HUDEP-2 (cell line): ENCODE measurements at regions not wholly inside any gene's neighbourhood (a gene's known extent, or its start where the extent isn't known, plus 50 kb on each side); places are given as distances from the start of the nearest gene placed in this dataset.

Experiments used
- DNase-seq, 76 experiments: peaks; one replicate each; lab custom pipeline; 2025; ENCODE audit not compliant: unreplicated experiment in 76 of 76; lab: John Stamatoyannopoulos, UW

GRCh38 chr2:2877427-2877826 lies 500.2 kb downstream of the EIPR1 start:
- DNase-seq, result no peak

GRCh38 chr2:2876331-2877221 lies 501.0 kb downstream of the EIPR1 start:
- no peak for DNase-seq

GRCh38 chr2:2875831-2876230 lies 501.8 kb downstream of the EIPR1 start:
- no peak for DNase-seq

GRCh38 chr2:2875296-2875695 lies 502.3 kb downstream of the EIPR1 start:
- DNase-seq, result no peak

GRCh38 chr2:2874805-2875204 lies 502.8 kb downstream of the EIPR1 start:
- DNase-seq, result no peak

- no peak for DNase-seq
These were observed 503.3 kb downstream of the EIPR1 start for GRCh38 chr2:2874341-2874740.

- no peak for DNase-seq
These were observed 504.2 kb downstream of the EIPR1 start for GRCh38 chr2:2873450-2873811.

- DNase-seq, result no peak
These were observed 504.7 kb downstream of the EIPR1 start for GRCh38 chr2:2872713-2873449.

GRCh38 chr2:2872309-2872617 lies 505.4 kb downstream of the EIPR1 start:
- DNase-seq, result no peak

GRCh38 chr2:2871480-2872308 lies 505.9 kb downstream of the EIPR1 start:
- DNase-seq, result no peak

GRCh38 chr2:2870106-2870505 lies 507.5 kb downstream of the EIPR1 start:
- no peak for DNase-seq

- no peak for DNase-seq
These were observed 508.1 kb downstream of the EIPR1 start for GRCh38 chr2:2869553-2869952.

GRCh38 chr2:2868085-2868484 lies 509.5 kb downstream of the EIPR1 start:
- DNase-seq, result no peak

GRCh38 chr2:2867397-2867979 lies 510.1 kb downstream of the EIPR1 start:
- no peak for DNase-seq

GRCh38 chr2:2866459-2866858 lies 511.2 kb downstream of the EIPR1 start:
- DNase-seq, result no peak

GRCh38 chr2:2862386-2862785 lies 515.2 kb downstream of the EIPR1 start:
- DNase-seq, result no peak

GRCh38 chr2:2861666-2862240 lies 515.9 kb downstream of the EIPR1 start:
- no peak for DNase-seq

- no peak for DNase-seq
These were observed 516.9 kb downstream of the EIPR1 start for GRCh38 chr2:2860589-2861300.

GRCh38 chr2:2859732-2860131 lies 517.9 kb downstream of the EIPR1 start:
- no peak for DNase-seq

- no peak for DNase-seq
These were observed 518.5 kb downstream of the EIPR1 start for GRCh38 chr2:2859164-2859563.
